PC-3 (cell line): ENCODE measurements at regions not wholly inside any gene's neighbourhood (a gene's known extent, or its start where the extent isn't known, plus 50 kb on each side); places are given as distances from the start of the nearest gene placed in this dataset.

Source experiments
- ATAC-seq: fragments of 200-7000 bp; cut with Tn5 transposase; 2 replicates; pipeline ENCODE4 v1.9.1; 2020; ENCODE audit warnings: mild to moderate bottlenecking, moderate library complexity
- BruUV-seq: library from RNA; stranded (reverse); fragments of 400-500 nt; replicated peaks from 2 replicates; lab custom pipeline; 2021; lab: Mats Ljungman, UMichigan
- CTCF ChIA-PET: fragments of 300-600 bp; sonication (Branson Sonifier 250); formaldehyde crosslinking; loops from one replicate; lab custom pipeline; 2022; ENCODE audit warnings: antibody characterized with exemption; lab: Charles Lee
- POLR2A ChIA-PET: fragments of 300-600 bp; sonication (Branson Sonifier 250); formaldehyde crosslinking; loops from one replicate; lab custom pipeline; 2022; ENCODE audit warnings: antibody characterized with exemption; ENCODE audit not compliant: unreplicated experiment; lab: Charles Lee
- DNase-seq: peaks from one replicate; pipeline ENCODE4 v3.0.0-alpha.2; 2015
- H2AFZ ChIP-seq: fragments of 300-600 bp; sonication (generic); 2 replicates; pipeline ENCODE4 v1.6.0; 2016; ENCODE audit warnings: antibody characterized with exemption, low read length
- H3F3A ChIP-seq: fragments of 300-600 bp; sonication (generic); one replicate; pipeline ENCODE4 v1.6.0; 2017; ENCODE audit warnings: antibody characterized with exemption, low read length, control low read depth, mild to moderate bottlenecking; ENCODE audit not compliant: unreplicated experiment
- H3K27ac ChIP-seq: fragments of 300-600 bp; sonication (generic); 2 replicates; pipeline ENCODE4 v1.5.1; 2016; ENCODE audit warnings: mild to moderate bottlenecking, low read length
- H3K27me3 ChIP-seq: fragments of 300-600 bp; sonication (generic); 2 replicates; pipeline ENCODE4 v1.6.1; 2016; ENCODE audit warnings: low read length, mixed read lengths
- H3K36me3 ChIP-seq: fragments of 300-600 bp; sonication (generic); 2 replicates; pipeline ENCODE4 v1.6.1; 2016; ENCODE audit warnings: low read depth, mixed run types, low read length, mixed read lengths
- H3K4me1 ChIP-seq: fragments of 300-600 bp; sonication (generic); 2 replicates; pipeline ENCODE4 v1.5.1; 2016; ENCODE audit warnings: low read length; ENCODE audit not compliant: insufficient read depth
- H3K4me2 ChIP-seq: fragments of 300-600 bp; sonication (generic); 2 replicates; pipeline ENCODE4 v1.6.0; 2016; ENCODE audit warnings: low read length
- H3K4me3 ChIP-seq: fragments of 300-600 bp; sonication (generic); 2 replicates; pipeline ENCODE4 v1.5.1; 2016; ENCODE audit warnings: mild to moderate bottlenecking, low read length, mixed read lengths
- H3K79me2 ChIP-seq: fragments of 300-600 bp; sonication (generic); 2 replicates; pipeline ENCODE4 v1.6.1; 2017; ENCODE audit warnings: low read length, mixed read lengths
- H3K9ac ChIP-seq: fragments of 300-600 bp; sonication (generic); 2 replicates; pipeline ENCODE4 v1.6.0; 2016; ENCODE audit warnings: mild to moderate bottlenecking, low read length
- H3K9me2 ChIP-seq: fragments of 300-600 bp; sonication (generic); replicated peaks from 2 replicates; pipeline ENCODE4 v1.6.1; 2016; ENCODE audit warnings: mixed run types, low read length, mixed read lengths
- H3K9me3 ChIP-seq: fragments of 300-600 bp; sonication (generic); 2 replicates; pipeline ENCODE4 v1.6.1; 2016; ENCODE audit warnings: low read length, mixed read lengths
- H4K20me1 ChIP-seq: fragments of 300-600 bp; sonication (generic); 2 replicates; pipeline ENCODE4 v1.6.1; 2016; ENCODE audit warnings: low read length, mixed read lengths
- EZH2 ChIP-seq: fragments of 300-600 bp; sonication (generic); IDR thresholded peaks from one replicate; pipeline ENCODE4 v1.6.1; 2017; ENCODE audit warnings: antibody characterized with exemption, mild to moderate bottlenecking, low read length; ENCODE audit not compliant: unreplicated experiment
- EZH2phosphoT487 ChIP-seq: fragments of 300-600 bp; sonication (generic); IDR thresholded peaks from 2 replicates; pipeline ENCODE4 v1.6.1; 2018; ENCODE audit warnings: mild to moderate bottlenecking, antibody characterized with exemption, low read length, borderline replicate concordance
- intact Hi-C: fragments of 100-400 bp; cut with micrococcal nuclease; formaldehyde crosslinking; loops from 2 replicates; pipeline ENCODE4 v1.9.0; 2023
- TF ChIP-seq, protein P1 (sequence below): fragments of 300-600 bp; sonication (generic); conservative IDR thresholded peaks from 2 replicates; pipeline ENCODE4 v1.5.1; 2017; ENCODE audit warnings: antibody characterized with exemption, low read depth, mild to moderate bottlenecking, low read length

DNA sequence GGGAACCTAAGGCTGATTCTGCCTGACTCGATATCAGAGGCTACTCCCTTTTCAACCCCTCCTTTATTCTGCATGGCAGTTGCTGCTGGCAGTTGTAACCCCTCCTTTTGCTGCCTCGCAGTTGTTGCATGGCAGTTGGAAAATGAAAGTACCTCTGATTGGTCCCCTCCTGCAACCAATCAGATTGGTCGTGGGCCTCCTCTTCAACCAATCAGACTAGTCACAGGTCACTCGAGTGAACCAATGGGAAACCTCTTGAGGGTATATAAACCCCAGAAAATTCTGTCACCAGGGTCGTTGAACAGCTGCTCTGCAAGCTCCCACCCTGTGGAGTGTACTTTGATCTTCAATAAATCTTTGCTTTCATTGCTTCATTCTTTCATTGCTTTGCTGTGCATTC is 294.3 kb upstream of the SLC8A1 start:
- H3K27me3 ChIP-seq, result no peaks in the 10 kb centered on the region
- no peaks in the 10 kb centered on the region for H3F3A ChIP-seq
- no peak overlapping the region for H2AFZ ChIP-seq
- H3K9me2 ChIP-seq, result no peaks in the 10 kb centered on the region
- H3K4me2 ChIP-seq, result no peak overlapping the region
- DNase-seq (no peak), ATAC-seq (no peak)
- no peaks in the 10 kb centered on the region for H4K20me1 ChIP-seq
- no peak overlapping the region for H3K4me3 ChIP-seq
- CTCF ChIA-PET, result no interaction called here
- H3K9me3 ChIP-seq, result no peaks in the 10 kb centered on the region
- BruUV-seq, result no TSS peak
- no peak overlapping the region for H3K9ac ChIP-seq
- POLR2A ChIA-PET, result no interaction called here
- no peak overlapping the region for H3K27ac ChIP-seq
- peaks cover 13% of the 10 kb centered on the region for H3K4me1 ChIP-seq
- no peaks in the 10 kb centered on the region for H3K36me3 ChIP-seq
- intact Hi-C loops, result loop anchor here (10.0 kb wide), 1 partner anchor 161 kb away; no protein-coding TSS in a partner anchor
- no peaks in the 10 kb centered on the region for H3K79me2 ChIP-seq
- no peak for TF ChIP-seq EZH2
- TF ChIP-seq, protein P1, sequence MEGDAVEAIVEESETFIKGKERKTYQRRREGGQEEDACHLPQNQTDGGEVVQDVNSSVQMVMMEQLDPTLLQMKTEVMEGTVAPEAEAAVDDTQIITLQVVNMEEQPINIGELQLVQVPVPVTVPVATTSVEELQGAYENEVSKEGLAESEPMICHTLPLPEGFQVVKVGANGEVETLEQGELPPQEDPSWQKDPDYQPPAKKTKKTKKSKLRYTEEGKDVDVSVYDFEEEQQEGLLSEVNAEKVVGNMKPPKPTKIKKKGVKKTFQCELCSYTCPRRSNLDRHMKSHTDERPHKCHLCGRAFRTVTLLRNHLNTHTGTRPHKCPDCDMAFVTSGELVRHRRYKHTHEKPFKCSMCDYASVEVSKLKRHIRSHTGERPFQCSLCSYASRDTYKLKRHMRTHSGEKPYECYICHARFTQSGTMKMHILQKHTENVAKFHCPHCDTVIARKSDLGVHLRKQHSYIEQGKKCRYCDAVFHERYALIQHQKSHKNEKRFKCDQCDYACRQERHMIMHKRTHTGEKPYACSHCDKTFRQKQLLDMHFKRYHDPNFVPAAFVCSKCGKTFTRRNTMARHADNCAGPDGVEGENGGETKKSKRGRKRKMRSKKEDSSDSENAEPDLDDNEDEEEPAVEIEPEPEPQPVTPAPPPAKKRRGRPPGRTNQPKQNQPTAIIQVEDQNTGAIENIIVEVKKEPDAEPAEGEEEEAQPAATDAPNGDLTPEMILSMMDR, result no peak
- no peak for TF ChIP-seq EZH2phosphoT487

DNA sequence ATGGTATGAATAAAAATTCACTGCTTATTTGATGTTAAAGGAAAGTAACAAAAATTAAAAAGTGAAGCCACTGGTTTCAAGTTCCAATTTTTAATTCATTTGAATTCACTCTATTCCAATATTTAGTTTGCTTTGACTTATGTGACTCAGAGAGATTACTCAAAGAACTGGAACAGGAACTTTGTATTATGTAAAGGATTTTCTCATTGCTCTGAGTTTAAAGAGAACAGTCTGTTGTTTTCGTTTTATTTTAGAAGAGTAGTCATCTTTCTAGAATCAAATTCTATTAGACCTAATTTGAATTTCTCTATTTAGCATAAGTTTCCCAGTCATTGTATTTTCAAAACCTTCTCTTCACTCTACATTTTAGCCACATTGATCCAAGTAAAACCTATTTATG is 300.1 kb upstream of the SLC8A1 start:
- intact Hi-C loops, result no loop called here
- Histone ChIP-seq H3F3A (no peaks in the 10 kb centered on the region), H2AFZ (no peak overlapping the region), H3K4me1 (peaks cover 31% of the 10 kb centered on the region), H3K4me2 (peak overlapping the region; percentile 26), H3K27me3 (no peaks in the 10 kb centered on the region), H3K36me3 (no peaks in the 10 kb centered on the region), H3K9me3 (no peaks in the 10 kb centered on the region), H4K20me1 (no peaks in the 10 kb centered on the region), H3K79me2 (no peaks in the 10 kb centered on the region), H3K4me3 (no peak overlapping the region), H3K27ac (0 out of 2 replicates have a peak overlapping the region, but pooled peaks have one; percentile 5), H3K9me2 (no peaks in the 10 kb centered on the region), H3K9ac (no peak overlapping the region)
- TF ChIP-seq EZH2phosphoT487 (no peak), EZH2 (no peak)
- TF ChIP-seq, protein P1, result no peak
- peak; percentile 84 for ATAC-seq
- ChIA-PET CTCF (no interaction called here), POLR2A (no interaction called here)
- BruUV-seq, result no TSS peak
- peak; percentile 59 for DNase-seq

DNA sequence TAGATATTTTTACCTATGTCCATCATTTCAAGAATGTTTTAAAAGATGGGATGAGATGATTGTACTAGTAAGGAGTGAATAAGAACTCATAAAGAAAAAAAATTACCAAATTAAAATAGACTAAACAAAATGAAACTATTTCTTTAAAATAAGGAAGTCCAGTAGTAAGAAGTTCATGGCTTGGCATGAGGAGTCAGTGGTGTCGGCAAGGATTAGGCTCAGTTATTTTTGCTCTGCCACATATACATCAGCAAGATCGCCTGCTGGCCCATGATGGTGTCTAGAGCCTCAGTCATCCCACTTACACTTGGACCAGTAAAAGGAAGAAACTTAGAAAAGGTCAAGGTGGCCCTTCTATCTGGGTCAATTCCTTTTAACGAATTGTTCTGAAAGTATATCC is 300.9 kb upstream of the SLC8A1 start:
- no peaks in the 10 kb centered on the region for H3K9me3 ChIP-seq
- ATAC-seq (no peak), DNase-seq (no peak)
- H3K9me2 ChIP-seq, result no peaks in the 10 kb centered on the region
- no peaks in the 10 kb centered on the region for H3K36me3 ChIP-seq
- no peak overlapping the region for H2AFZ ChIP-seq
- H3K4me1 ChIP-seq, result peaks cover 31% of the 10 kb centered on the region
- no peak overlapping the region for H3K4me3 ChIP-seq
- ChIA-PET POLR2A (no interaction called here), CTCF (no interaction called here)
- H3K79me2 ChIP-seq, result no peaks in the 10 kb centered on the region
- intact Hi-C loops, result no loop called here
- H3K9ac ChIP-seq, result no peak overlapping the region
- H3K4me2 ChIP-seq, result no peak overlapping the region
- no peak for TF ChIP-seq EZH2phosphoT487
- TF ChIP-seq EZH2, result no peak
- TF ChIP-seq, protein P1, result no peak
- no peaks in the 10 kb centered on the region for H3F3A ChIP-seq
- no TSS peak for BruUV-seq
- no peaks in the 10 kb centered on the region for H4K20me1 ChIP-seq
- no peak overlapping the region for H3K27ac ChIP-seq
- H3K27me3 ChIP-seq, result no peaks in the 10 kb centered on the region
